MCF 10A (cell line): ENCODE measurements at regions not wholly inside any gene's neighbourhood (a gene's known extent, or its start where the extent isn't known, plus 50 kb on each side); places are given as distances from the start of the nearest gene placed in this dataset.

ENCODE experiments used
- BruUV-seq: library from RNA; stranded (reverse); fragments of 400-500 nt; replicated peaks from 2 replicates; lab custom pipeline; 2021; lab: Mats Ljungman, UMichigan
- CTCF ChIA-PET: fragments of 300-600 bp; sonication (Branson Sonifier 250); formaldehyde crosslinking; extraction: SDS; loops from one replicate; lab custom pipeline; 2021; ENCODE audit warnings: antibody characterized with exemption, inconsistent platforms; lab: Yijun Ruan, JAX
- POLR2A ChIA-PET: fragments of 300-600, 350-650 bp; sonication (Branson Sonifier 250); formaldehyde crosslinking; extraction: SDS; loops from one replicate; lab custom pipeline; 2020; ENCODE audit warnings: antibody characterized with exemption, inconsistent platforms; lab: Yijun Ruan, JAX
- DNase-seq: peaks from one replicate; pipeline ENCODE4 v3.0.0-alpha.2; 2018; ENCODE audit not compliant: unreplicated experiment
- H3K27ac Mint-ChIP-seq: one replicate; pipeline ENCODE4 v1.8.0; 2022; ENCODE audit warnings: mild to moderate bottlenecking, low read depth, mixed read lengths; ENCODE audit not compliant: unreplicated experiment
- H3K27me3 Mint-ChIP-seq: one replicate; pipeline ENCODE4 v1.8.0; 2022; ENCODE audit warnings: mixed read lengths; ENCODE audit not compliant: insufficient read depth, unreplicated experiment
- H3K36me3 Mint-ChIP-seq: one replicate; pipeline ENCODE4 v1.8.0; 2022; ENCODE audit warnings: mild to moderate bottlenecking, moderate library complexity, mixed read lengths; ENCODE audit not compliant: insufficient read depth, unreplicated experiment
- H3K4me1 Mint-ChIP-seq: one replicate; pipeline ENCODE4 v1.8.0; 2022; ENCODE audit warnings: mixed read lengths; ENCODE audit not compliant: insufficient read depth, unreplicated experiment
- H3K4me3 Mint-ChIP-seq: one replicate; pipeline ENCODE4 v1.8.0; 2022; ENCODE audit warnings: mild to moderate bottlenecking, moderate library complexity, mixed read lengths; ENCODE audit not compliant: unreplicated experiment
- H3K9me3 Mint-ChIP-seq: one replicate; pipeline ENCODE4 v1.8.0; 2022; ENCODE audit warnings: mixed read lengths; ENCODE audit not compliant: unreplicated experiment
- CTCF ChIP-seq: fragments of 200-600 bp; IDR thresholded peaks from one replicate; pipeline ENCODE4 v1.8.0; 2022; ENCODE audit warnings: antibody characterized with exemption, mild to moderate bottlenecking; ENCODE audit not compliant: unreplicated experiment
- intact Hi-C: fragments of 100-400 bp; cut with micrococcal nuclease; formaldehyde crosslinking; loops from 2 replicates; pipeline ENCODE4 v1.14.1; 2022

DNA sequence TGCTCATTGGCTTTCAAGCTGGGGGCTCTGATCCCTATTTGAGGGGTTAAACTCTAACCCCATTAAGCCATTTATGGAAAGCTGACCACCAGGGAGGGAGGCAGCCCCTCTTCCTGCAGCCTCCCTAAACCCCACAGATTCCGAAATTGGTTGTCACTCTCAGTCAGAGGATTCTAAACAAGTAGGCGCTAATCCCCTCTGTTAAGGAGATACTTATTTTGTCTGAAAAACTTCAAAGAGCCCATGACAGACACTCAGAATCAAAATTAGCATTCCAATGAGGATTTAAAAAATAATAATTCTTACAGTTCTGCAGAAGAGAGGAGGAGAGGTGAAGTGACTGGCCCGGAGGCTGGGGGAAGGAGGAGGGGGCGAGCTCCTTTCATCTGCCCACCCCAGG lies 69.7 kb upstream of the LMO1 start:
- CTCF ChIA-PET, result interaction anchor here (0.6 to 2.4 kb wide), 11 partner anchors 13 to 234 kb away, joined by 3 to 10 read pairs (median 4); no protein-coding TSS in a partner anchor
- Mint-ChIP-seq H3K9me3 (no peaks in the 10 kb centered on the region), H3K4me1 (peaks cover 26% of the 10 kb centered on the region), H3K4me3 (no peak overlapping the region), H3K27me3 (no peaks in the 10 kb centered on the region), H3K36me3 (no peaks in the 10 kb centered on the region), H3K27ac (no peak overlapping the region)
- intact Hi-C loops, result loop anchor here (5.0 kb wide), 1 partner anchor 354 kb away; no protein-coding TSS in a partner anchor
- POLR2A ChIA-PET, result interaction anchor here (0.7 kb wide), 1 partner anchor 234 kb away, joined by 3 read pairs; no protein-coding TSS in a partner anchor
- DNase-seq, result no peak
- BruUV-seq, result no TSS peak
- TF ChIP-seq CTCF, result no peak

- H3K4me1 Mint-ChIP-seq, result peaks cover 26% of the 10 kb centered on the region
These were observed 69.2 kb upstream of the LMO1 start for GRCh38 chr11:8332891-8333290.

DNA sequence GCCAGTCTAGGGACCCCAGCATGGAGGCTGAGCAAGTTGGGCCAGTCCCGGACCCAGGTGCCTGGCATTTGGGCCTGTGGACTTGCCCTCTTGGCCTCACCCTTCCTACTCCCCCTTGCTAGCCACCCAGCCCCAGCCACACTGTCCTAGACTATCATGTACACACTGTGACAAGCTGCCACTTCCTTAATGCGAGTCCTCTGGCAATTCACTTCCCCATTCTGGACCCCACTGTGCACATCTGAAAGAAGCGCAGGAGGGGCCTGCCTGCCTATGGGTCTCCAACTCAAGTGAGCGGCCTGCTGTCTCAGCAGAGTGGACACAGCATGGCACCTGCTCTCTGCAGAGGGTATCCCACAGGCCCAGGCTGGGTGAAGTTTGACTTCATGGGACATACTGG lies 68.5 kb upstream of the LMO1 start:
- Mint-ChIP-seq H3K9me3 (no peaks in the 10 kb centered on the region), H3K27ac (no peak overlapping the region), H3K4me1 (peaks cover 26% of the 10 kb centered on the region), H3K36me3 (no peaks in the 10 kb centered on the region), H3K27me3 (no peaks in the 10 kb centered on the region), H3K4me3 (no peak overlapping the region)
- POLR2A ChIA-PET, result no interaction called here
- no TSS peak for BruUV-seq
- TF ChIP-seq CTCF, result no peak
- no peak for DNase-seq
- intact Hi-C loops, result loop anchor here (5.0 kb wide), 1 partner anchor 355 kb away; no protein-coding TSS in a partner anchor
- CTCF ChIA-PET, result interaction anchor here (0.6 to 1.1 kb wide), 2 partner anchors 149 to 580 kb away, joined by 3 read pairs; no protein-coding TSS in a partner anchor

More at GRCh38 chr11:8332891-8333290, 69.2 kb upstream of the LMO1 start:
- POLR2A ChIA-PET, result no interaction called here
- Mint-ChIP-seq H3K27me3 (no peaks in the 10 kb centered on the region), H3K27ac (no peak overlapping the region), H3K4me3 (no peak overlapping the region), H3K36me3 (no peaks in the 10 kb centered on the region), H3K9me3 (no peaks in the 10 kb centered on the region)
- DNase-seq, result no peak
- BruUV-seq, result no TSS peak
- CTCF ChIA-PET, result interaction anchor here (0.9 to 2.0 kb wide), 7 partner anchors 14 to 235 kb away, joined by 3 to 8 read pairs (median 5); no protein-coding TSS in a partner anchor
- no peak for TF ChIP-seq CTCF
- intact Hi-C loops, result loop anchor here (5.0 kb wide), 1 partner anchor 354 kb away; no protein-coding TSS in a partner anchor

- no peaks in the 10 kb centered on the region for H3K27me3 Mint-ChIP-seq
These were observed 68.1 kb upstream of the LMO1 start for GRCh38 chr11:8331767-8332166.

More at GRCh38 chr11:8331767-8332166, 68.1 kb upstream of the LMO1 start:
- POLR2A ChIA-PET, result no interaction called here
- DNase-seq, result no peak
- H3K36me3 Mint-ChIP-seq, result no peaks in the 10 kb centered on the region
- H3K4me1 Mint-ChIP-seq, result peaks cover 26% of the 10 kb centered on the region
- no peak overlapping the region for H3K27ac Mint-ChIP-seq
- H3K4me3 Mint-ChIP-seq, result no peak overlapping the region
- no TSS peak for BruUV-seq
- CTCF ChIA-PET, result interaction anchor here (0.6 to 1.1 kb wide), 3 partner anchors 23 to 580 kb away, joined by 3 read pairs; no protein-coding TSS in a partner anchor
- intact Hi-C loops, result loop anchor here (5.0 kb wide), 1 partner anchor 356 kb away; no protein-coding TSS in a partner anchor
- TF ChIP-seq CTCF, result no peak
- no peaks in the 10 kb centered on the region for H3K9me3 Mint-ChIP-seq
